Endodermal cell (in vitro differentiated cells): ENCODE measurements at regions not wholly inside any gene's neighbourhood (a gene's known extent, or its start where the extent isn't known, plus 50 kb on each side); places are given as distances from the start of the nearest gene placed in this dataset.

Experiments
- DNase-seq: peaks from one replicate; pipeline ENCODE4 v3.0.0-alpha.2; 2017
- H3K27ac ChIP-seq: 2 replicates; pipeline ENCODE4 v1.5.1; 2013; ENCODE audit warnings: mild to moderate bottlenecking, low read depth, low read length, moderate library complexity
- H3K27me3 ChIP-seq: 2 replicates; pipeline ENCODE4 v1.6.1; 2013; ENCODE audit warnings: mild to moderate bottlenecking, low read length, moderate library complexity; ENCODE audit not compliant: insufficient read depth, control insufficient read depth, poor library complexity, severe bottlenecking
- H3K36me3 ChIP-seq: 2 replicates; pipeline ENCODE4 v1.7.0; 2013; ENCODE audit warnings: mild to moderate bottlenecking, low read length, moderate library complexity; ENCODE audit not compliant: control insufficient read depth, insufficient read depth
- H3K4me1 ChIP-seq: one replicate; pipeline ENCODE4 v1.7.0; 2013; ENCODE audit warnings: low read length; ENCODE audit not compliant: control insufficient read depth, insufficient read depth
- H3K4me3 ChIP-seq: 2 replicates; pipeline ENCODE4 v1.5.1; 2013; ENCODE audit warnings: mild to moderate bottlenecking, low read length, moderate library complexity
- H3K9ac ChIP-seq: 2 replicates; pipeline ENCODE4 v1.6.1; 2013; ENCODE audit warnings: mild to moderate bottlenecking, low read length, moderate library complexity; ENCODE audit not compliant: poor library complexity, severe bottlenecking; ENCODE audit errors: extremely low read depth
- H3K9me3 ChIP-seq: 2 replicates; pipeline ENCODE4 v1.6.1; 2013; ENCODE audit warnings: mild to moderate bottlenecking, low read length, moderate library complexity; ENCODE audit not compliant: control insufficient read depth
- H3K27ac Mint-ChIP-seq: 2 replicates; pipeline ENCODE4 v1.8.0; 2020; ENCODE audit warnings: mixed read lengths
- H3K27me3 Mint-ChIP-seq: 2 replicates; pipeline ENCODE4 v1.8.0; 2021; ENCODE audit warnings: mild to moderate bottlenecking, mixed read lengths; ENCODE audit not compliant: insufficient read depth
- H3K36me3 Mint-ChIP-seq: 2 replicates; pipeline ENCODE4 v1.8.0; 2020; ENCODE audit warnings: low read depth, mixed read lengths
- H3K4me1 Mint-ChIP-seq: 2 replicates; pipeline ENCODE4 v1.8.0; 2020; ENCODE audit warnings: mixed read lengths
- H3K4me3 Mint-ChIP-seq: 2 replicates; pipeline ENCODE4 v1.8.0; 2020; ENCODE audit warnings: mild to moderate bottlenecking, moderate library complexity, mixed read lengths
- H3K9me3 Mint-ChIP-seq: 2 replicates; pipeline ENCODE4 v1.8.0; 2020; ENCODE audit warnings: mild to moderate bottlenecking, mixed read lengths
- WGBS, 2 experiments: methylation state at CpG; one replicate each; pipeline versions ENCODE4 v1.1.5 to v1.1.7; 2013; ENCODE audit warnings: missing lambda C conversion rate in 2 of 2, mixed read lengths in 1 of 2; ENCODE audit not compliant: insufficient coverage in 1 of 2, insufficient read length in 1 of 2; 5-methylcytosine and 5-hydroxymethylcytosine counted together
- TF ChIP-seq, protein P1 (sequence below): fragments of 200-600 bp; sonication (generic); conservative IDR thresholded peaks from 2 replicates; pipeline ENCODE4 v1.5.0; 2021; ENCODE audit warnings: antibody characterized with exemption, mild to moderate bottlenecking

DNA sequence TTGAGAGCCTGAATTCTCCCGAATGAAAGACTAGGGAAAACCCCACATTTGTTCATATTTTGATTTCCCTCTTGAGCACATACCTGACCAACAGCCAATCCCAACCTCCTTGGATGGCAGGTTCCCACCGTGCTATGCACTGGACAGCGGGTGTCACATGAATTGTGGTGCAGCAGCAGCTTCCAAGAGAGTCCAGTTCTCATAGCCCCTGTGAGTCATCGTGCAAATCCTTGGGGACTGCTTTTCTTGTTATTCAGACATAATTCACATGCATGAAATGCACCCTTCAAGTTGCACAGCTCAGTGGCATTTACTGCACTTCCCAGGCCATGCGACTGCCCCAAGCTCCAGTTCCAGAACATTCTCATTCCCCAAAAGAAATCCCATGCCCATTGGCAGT, 67.8 kb upstream of the PPP2R2D start:
- no peaks in the 10 kb centered on the region for H3K36me3 Mint-ChIP-seq
- Histone ChIP-seq H3K9me3 (no peaks in the 10 kb centered on the region), H3K27ac (no peak overlapping the region), H3K4me3 (no peak overlapping the region), H3K4me1 (no peaks in the 10 kb centered on the region), H3K9ac (no peak overlapping the region), H3K27me3 (no peaks in the 10 kb centered on the region), H3K36me3 (no peaks in the 10 kb centered on the region)
- no peaks in the 10 kb centered on the region for H3K9me3 Mint-ChIP-seq
- peaks cover 7% of the 10 kb centered on the region for H3K4me1 Mint-ChIP-seq
- TF ChIP-seq, protein P1, sequence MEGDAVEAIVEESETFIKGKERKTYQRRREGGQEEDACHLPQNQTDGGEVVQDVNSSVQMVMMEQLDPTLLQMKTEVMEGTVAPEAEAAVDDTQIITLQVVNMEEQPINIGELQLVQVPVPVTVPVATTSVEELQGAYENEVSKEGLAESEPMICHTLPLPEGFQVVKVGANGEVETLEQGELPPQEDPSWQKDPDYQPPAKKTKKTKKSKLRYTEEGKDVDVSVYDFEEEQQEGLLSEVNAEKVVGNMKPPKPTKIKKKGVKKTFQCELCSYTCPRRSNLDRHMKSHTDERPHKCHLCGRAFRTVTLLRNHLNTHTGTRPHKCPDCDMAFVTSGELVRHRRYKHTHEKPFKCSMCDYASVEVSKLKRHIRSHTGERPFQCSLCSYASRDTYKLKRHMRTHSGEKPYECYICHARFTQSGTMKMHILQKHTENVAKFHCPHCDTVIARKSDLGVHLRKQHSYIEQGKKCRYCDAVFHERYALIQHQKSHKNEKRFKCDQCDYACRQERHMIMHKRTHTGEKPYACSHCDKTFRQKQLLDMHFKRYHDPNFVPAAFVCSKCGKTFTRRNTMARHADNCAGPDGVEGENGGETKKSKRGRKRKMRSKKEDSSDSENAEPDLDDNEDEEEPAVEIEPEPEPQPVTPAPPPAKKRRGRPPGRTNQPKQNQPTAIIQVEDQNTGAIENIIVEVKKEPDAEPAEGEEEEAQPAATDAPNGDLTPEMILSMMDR = no peak
- 89 to 98% methylated on average over 5 of the region's 5 CpGs for WGBS, 2 experiments
- H3K27ac Mint-ChIP-seq = no peak overlapping the region
- no peak overlapping the region for H3K4me3 Mint-ChIP-seq
- no peak for DNase-seq
- H3K27me3 Mint-ChIP-seq = peaks cover 2% of the 10 kb centered on the region

DNA sequence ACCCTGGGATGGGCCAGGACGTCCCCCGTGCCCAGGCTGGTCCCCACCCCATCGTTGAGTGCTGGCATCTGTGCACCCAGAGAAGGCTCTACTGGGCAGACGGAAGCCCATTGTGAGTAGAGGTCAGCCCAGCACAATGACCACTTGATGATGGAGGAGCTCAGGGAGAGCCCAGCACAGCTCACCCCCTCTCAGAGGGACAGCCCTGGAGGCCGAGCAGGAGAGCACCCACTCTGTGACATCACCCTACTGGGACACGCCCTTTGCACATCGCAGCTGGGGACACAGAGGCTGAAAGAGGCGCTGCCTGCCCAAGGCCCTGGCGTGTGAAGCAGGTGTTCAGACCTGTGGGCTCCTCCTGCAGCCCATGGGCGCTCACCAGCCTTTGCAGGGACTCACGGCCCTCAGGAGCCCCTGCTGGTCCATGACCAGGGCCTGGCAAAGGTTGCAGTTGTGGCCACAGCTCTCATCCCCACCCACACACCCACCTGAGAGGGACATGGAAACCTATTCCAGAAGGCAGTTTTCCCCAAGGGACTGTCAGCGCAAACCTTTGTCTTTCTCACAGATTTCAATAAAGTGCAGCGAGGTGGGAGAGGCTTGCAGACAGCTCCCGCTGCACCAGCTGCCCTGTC, 67.2 kb upstream of the PPP2R2D start:
- no peaks in the 10 kb centered on the region for H3K4me1 ChIP-seq
- 91 to 95% methylated on average over 11 to 14 of the region's 14 CpGs for WGBS, 2 experiments
- Mint-ChIP-seq H3K9me3 (no peaks in the 10 kb centered on the region), H3K36me3 (no peaks in the 10 kb centered on the region), H3K4me3 (no peak overlapping the region), H3K27ac (no peak overlapping the region), H3K27me3 (peaks cover 2% of the 10 kb centered on the region), H3K4me1 (peaks cover 5% of the 10 kb centered on the region)
- H3K4me3 ChIP-seq = no peak overlapping the region
- H3K9ac ChIP-seq = no peak overlapping the region
- H3K9me3 ChIP-seq = no peaks in the 10 kb centered on the region
- H3K27me3 ChIP-seq = no peaks in the 10 kb centered on the region
- H3K27ac ChIP-seq = no peak overlapping the region
- TF ChIP-seq, protein P1 = no peak
- no peak for DNase-seq
- no peaks in the 10 kb centered on the region for H3K36me3 ChIP-seq

DNA sequence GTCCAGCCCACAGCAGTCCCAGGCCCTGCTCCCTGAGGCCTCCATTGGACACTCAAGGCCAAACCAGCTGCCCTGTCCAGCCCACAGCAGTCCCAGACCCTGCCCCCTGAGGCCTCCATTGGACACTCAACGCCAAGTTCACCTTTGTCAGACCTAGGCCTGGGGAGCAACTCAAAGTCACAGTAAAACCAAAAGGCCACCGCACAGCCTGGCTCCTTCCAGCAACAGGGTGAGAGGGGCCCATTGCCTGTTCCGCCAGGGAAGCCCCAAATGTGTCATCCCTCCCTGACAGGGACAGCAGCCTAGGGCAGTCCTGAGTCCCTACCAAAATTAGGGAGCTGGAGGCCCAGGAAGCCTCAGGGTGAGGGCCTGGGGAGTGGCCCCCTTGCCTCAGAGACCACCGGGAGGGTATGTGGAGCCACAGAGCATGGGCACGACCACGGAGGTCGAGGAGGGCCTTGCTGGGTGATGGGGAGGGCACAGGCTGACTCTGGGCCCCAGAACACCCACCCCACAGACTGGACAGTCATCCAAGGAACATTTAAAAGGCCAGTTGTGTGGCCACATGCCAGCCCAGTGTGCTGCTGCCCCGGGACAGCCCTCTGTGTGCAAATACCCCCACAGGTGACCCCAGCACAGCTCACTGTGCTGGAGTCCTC, 66.5 kb upstream of the PPP2R2D start:
- peaks cover 2% of the 10 kb centered on the region for H3K27me3 Mint-ChIP-seq
- Histone ChIP-seq H3K36me3 (no peaks in the 10 kb centered on the region), H3K27ac (no peak overlapping the region), H3K9ac (no peak overlapping the region), H3K27me3 (no peaks in the 10 kb centered on the region), H3K4me3 (no peak overlapping the region), H3K4me1 (no peaks in the 10 kb centered on the region), H3K9me3 (no peaks in the 10 kb centered on the region)
- TF ChIP-seq, protein P1 = no peak
- no peak overlapping the region for H3K4me3 Mint-ChIP-seq
- no peaks in the 10 kb centered on the region for H3K36me3 Mint-ChIP-seq
- WGBS, 2 experiments = 89 to 91% methylated on average over 4 to 8 of the region's 8 CpGs
- no peak for DNase-seq
- no peak overlapping the region for H3K27ac Mint-ChIP-seq
- no peaks in the 10 kb centered on the region for H3K4me1 Mint-ChIP-seq
- H3K9me3 Mint-ChIP-seq = no peaks in the 10 kb centered on the region
